ENCODE measurements at regions not wholly inside any gene's neighbourhood (a gene's known extent, or its start where the extent isn't known, plus 50 kb on each side); places are given as distances from the start of the nearest gene placed in this dataset.

DNA sequence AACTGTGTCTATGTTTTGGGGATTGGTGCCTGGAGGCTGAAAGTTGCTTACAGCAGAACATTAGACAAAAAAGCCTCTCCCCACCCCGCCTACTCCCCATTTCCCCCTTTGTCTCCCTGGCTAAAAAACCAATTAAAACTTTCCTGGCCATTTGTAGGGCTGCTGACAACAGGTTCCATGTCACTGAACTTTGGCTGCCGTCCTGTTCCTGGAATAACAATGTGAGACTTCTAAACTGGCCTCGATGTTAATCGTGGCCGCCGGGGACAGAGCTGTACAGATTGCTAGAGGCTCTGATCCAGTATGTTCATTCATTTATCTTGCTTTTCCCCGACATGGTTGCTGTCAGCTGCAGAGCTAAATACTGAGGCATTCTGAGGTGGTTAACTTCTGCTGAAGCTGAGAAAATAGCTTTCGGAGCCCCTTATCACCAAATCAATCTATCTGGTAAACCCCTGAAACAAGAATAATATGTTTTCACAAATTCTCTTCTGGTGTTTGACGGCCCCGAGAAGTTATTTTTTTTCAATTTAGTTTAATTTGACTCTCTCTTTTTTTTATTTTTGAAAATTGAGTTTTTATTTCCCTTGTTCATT lies 271.6 kb downstream of the GFRA1 start:
- peaks cover 0 to 9% (median 0%) of the 10 kb centered on the region in 11 donors for H3K9me3 ChIP-seq
- H3K27me3 ChIP-seq, result no peaks in the 10 kb centered on the region
- peak; percentile 11 to 17 for DNase-seq
- no peak overlapping the region for H3K4me3 ChIP-seq
- peak in 6 of 8 donors; percentile 33 to 77 (median 52) for ATAC-seq
- 28 to 31% methylated on average over 10 of the region's 10 CpGs for WGBS, 2 donors
- H3K4me1 ChIP-seq, result peaks cover 0 to 14% (median 4%) of the 10 kb centered on the region in 9 donors
- TF ChIP-seq, protein P1, sequence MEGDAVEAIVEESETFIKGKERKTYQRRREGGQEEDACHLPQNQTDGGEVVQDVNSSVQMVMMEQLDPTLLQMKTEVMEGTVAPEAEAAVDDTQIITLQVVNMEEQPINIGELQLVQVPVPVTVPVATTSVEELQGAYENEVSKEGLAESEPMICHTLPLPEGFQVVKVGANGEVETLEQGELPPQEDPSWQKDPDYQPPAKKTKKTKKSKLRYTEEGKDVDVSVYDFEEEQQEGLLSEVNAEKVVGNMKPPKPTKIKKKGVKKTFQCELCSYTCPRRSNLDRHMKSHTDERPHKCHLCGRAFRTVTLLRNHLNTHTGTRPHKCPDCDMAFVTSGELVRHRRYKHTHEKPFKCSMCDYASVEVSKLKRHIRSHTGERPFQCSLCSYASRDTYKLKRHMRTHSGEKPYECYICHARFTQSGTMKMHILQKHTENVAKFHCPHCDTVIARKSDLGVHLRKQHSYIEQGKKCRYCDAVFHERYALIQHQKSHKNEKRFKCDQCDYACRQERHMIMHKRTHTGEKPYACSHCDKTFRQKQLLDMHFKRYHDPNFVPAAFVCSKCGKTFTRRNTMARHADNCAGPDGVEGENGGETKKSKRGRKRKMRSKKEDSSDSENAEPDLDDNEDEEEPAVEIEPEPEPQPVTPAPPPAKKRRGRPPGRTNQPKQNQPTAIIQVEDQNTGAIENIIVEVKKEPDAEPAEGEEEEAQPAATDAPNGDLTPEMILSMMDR (IDR thresholded peaks at IDR 0.05), result no peak
- intact Hi-C loops (cut with DNase I), result no loop called here
- H3K36me3 ChIP-seq, result no peaks in the 10 kb centered on the region
- no peak overlapping the region for H3K27ac ChIP-seq

DNA sequence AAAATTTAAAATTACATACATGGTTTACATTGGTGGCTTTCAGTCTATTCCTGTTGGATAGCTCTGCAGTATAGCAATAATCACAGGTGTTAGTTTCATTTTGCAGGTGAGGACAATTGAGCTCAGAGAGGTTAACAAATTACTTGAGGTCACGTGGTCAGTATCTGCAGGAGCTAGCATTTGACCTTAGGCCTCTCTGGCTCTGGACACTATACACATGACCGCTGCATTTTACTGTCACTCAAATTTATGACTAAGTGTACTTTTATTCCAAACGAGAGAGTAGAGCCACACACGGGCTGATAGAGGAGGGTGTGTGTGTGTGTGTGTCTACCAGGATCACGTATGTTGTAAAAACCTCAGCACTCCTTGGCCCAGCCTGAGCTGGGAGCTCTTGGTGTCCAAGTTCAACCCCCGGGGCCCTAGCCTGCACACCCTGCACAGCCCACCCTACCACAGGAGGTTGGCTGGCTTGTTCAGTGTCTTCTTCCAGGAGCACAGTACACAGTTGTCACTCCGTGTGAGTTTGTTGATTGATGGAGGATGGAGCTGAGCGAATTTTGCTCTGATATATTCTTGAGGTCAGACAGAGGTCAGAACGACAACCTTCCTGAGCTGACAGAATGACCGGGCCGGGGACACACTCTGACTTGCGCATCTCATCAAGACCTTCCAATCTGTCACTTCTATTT lies 272.7 kb downstream of the GFRA1 start:
- TF ChIP-seq, protein P1 (IDR thresholded peaks at IDR 0.05), result no peak
- Histone ChIP-seq H3K27me3 (no peaks in the 10 kb centered on the region), H3K4me1 (peaks cover 0 to 14% (median 4%) of the 10 kb centered on the region in 9 donors), H3K9me3 (peaks cover 0 to 9% (median 0%) of the 10 kb centered on the region in 11 donors), H3K36me3 (no peaks in the 10 kb centered on the region), H3K27ac (no peak overlapping the region), H3K4me3 (no peak overlapping the region)
- DNase-seq (no peak), ATAC-seq (no peak)
- 69 to 75% methylated on average over 12 of the region's 12 CpGs for WGBS, 2 donors
- intact Hi-C loops (cut with DNase I), result no loop called here

Measured in heart right ventricle (tissue), 16 donors.